Activated CD4-positive, alpha-beta memory T cell treated with anti-CD3 and anti-CD28 coated beads for 36 hours (primary cell): ENCODE measurements at regions not wholly inside any gene's neighbourhood (a gene's known extent, or its start where the extent isn't known, plus 50 kb on each side); places are given as distances from the start of the nearest gene placed in this dataset.

Source experiments
- CTCF ChIA-PET: fragments of 350-600 bp; sonication (Branson Sonifier 250); formaldehyde crosslinking; loops from one replicate; lab custom pipeline; 2021; ENCODE audit warnings: antibody characterized with exemption, inconsistent platforms; lab: Charles Lee
- POLR2A ChIA-PET: fragments of 350-600 bp; sonication (Branson Sonifier 250); formaldehyde crosslinking; loops from one replicate; lab custom pipeline; 2021; ENCODE audit warnings: antibody characterized with exemption; lab: Charles Lee
- DNase-seq: peaks from one replicate; pipeline ENCODE4 v3.0.0-alpha.2; 2020
- H3K27ac Mint-ChIP-seq: one replicate; pipeline ENCODE4 v1.8.0; 2021; ENCODE audit warnings: mixed read lengths
- H3K27me3 Mint-ChIP-seq: one replicate; pipeline ENCODE4 v1.8.0; 2021; ENCODE audit warnings: mixed read lengths
- H3K36me3 Mint-ChIP-seq: one replicate; pipeline ENCODE4 v1.8.0; 2021; ENCODE audit warnings: mixed read lengths
- H3K4me1 Mint-ChIP-seq: one replicate; pipeline ENCODE4 v1.8.0; 2021; ENCODE audit warnings: low read depth, mixed read lengths
- H3K4me3 Mint-ChIP-seq: one replicate; pipeline ENCODE4 v1.8.0; 2021; ENCODE audit warnings: mild to moderate bottlenecking, mixed read lengths
- H3K9me3 Mint-ChIP-seq: one replicate; pipeline ENCODE4 v1.8.0; 2021; ENCODE audit warnings: mixed read lengths
- intact Hi-C: fragments of 100-400 bp; cut with micrococcal nuclease; formaldehyde crosslinking; loops from one replicate; pipeline ENCODE4 v1.15.1; 2023

DNA sequence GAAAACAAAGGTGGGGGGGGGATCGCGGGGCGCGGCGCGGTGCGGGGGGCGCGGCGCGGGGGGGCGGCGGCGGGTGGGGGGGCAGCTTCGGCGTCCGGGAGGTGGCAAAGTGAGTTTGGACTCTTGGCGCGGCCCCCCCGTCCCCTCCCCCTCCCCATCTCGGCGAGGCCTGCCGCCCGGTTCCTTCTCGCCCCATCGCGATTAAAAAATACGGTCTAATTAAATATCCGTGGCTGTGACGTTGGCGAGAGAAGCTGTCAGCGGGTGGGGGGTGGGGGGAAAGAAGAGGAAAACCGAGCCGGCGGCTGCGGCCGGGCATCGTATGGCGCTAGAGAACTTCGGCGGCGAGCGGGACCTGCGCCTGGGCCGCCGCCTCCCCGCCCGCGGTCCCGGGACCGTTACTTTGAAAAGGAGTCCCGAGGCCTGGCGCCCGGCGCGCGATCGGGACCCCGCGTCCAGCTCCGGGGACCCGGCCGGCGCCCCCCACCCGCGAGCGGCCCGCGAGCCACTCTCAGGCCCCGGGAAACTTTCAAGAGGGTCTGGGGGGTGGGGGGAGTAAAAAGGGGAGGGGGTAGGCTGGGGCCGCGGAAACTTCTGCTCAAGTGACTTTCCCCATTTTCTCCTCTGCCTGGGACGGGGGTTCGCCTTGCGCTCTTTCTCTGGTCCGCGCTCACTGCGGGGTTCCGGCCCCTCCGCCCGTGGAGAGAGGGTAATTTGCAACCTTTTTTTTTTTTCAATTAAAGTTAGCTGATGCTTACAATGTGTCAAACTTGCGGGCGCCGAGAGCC, 146.3 kb upstream of the ZNF536 start:
- POLR2A ChIA-PET = interaction anchor here (0.6 kb wide), 1 partner anchor 283 kb away, joined by 4 read pairs; no protein-coding TSS in a partner anchor

DNA sequence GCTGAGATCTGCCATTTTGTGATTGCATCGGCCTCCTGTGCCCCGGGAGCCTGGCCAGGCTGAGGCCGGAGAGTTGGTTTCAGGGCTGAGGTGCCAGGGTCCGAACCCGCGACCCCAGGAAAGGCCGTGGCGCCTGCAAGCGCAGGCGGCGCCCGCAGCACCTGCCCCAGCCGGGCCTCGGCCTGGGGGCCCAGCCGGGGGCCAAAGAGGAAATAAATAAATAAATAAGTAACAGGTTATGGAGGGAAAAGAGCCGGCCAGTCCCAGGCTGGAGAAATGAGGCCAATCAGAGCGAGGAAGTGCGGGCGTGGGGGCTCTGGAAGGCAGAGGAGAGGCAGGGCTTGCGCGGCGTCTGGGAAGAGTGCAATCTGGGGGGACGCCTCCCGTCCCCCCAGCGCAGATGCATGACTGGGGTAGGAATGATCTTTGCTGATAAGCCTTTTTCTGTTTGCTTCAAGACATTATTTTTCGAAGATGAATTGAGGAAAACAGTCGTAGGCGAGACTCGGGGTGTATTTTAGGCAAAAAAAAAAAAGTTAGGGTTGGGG, 145.6 kb upstream of the ZNF536 start:
- ChIA-PET CTCF (no interaction called here), POLR2A (no interaction called here)
- intact Hi-C loops = loop anchor here (2.0 to 10.0 kb wide), 2 partner anchors 700 to 1128 kb away; no protein-coding TSS in a partner anchor

More for the DNA sequence above, 146.3 kb upstream of the ZNF536 start:
- Mint-ChIP-seq H3K27ac (no peak overlapping the region), H3K27me3 (peaks cover 67% of the 10 kb centered on the region), H3K9me3 (no peaks in the 10 kb centered on the region), H3K4me1 (peaks cover 20% of the 10 kb centered on the region), H3K4me3 (peak overlapping the region; percentile 57), H3K36me3 (no peaks in the 10 kb centered on the region)
- intact Hi-C loops = loop anchor here (2.0 to 10.0 kb wide), 2 partner anchors 699 to 1129 kb away; no protein-coding TSS in a partner anchor
- CTCF ChIA-PET = no interaction called here
- DNase-seq = no peak

DNA sequence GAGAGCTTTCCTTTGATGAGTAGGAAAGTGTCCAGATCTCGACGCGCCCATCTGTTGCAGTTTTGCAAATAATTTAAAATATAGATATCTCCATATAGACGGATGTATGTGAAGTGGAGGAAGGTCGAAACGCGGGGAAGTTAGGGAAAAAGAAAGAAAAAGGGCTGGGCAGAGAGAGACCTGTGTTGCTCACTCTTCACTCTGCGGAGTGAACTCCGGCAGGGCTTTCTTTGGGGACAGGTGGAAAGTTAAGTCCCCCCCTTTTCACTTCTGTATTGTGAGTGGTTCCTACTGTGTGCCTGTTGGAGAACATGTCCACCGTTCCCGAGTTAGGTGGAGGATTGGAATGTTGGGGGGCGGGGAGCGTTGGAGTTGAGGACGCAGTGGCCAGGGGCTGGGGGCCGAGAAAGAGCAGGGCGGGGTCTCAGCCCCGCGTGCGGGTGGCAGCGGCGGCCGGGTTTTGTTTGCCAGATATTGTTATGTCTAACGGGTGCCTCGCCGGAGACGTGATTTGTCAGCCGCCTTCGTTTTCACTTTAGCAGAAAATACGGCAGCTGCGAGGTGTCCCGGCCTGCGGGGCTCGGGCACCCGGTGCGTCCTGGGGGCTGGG, 145.1 kb upstream of the ZNF536 start:
- H3K4me1 Mint-ChIP-seq = peaks cover 20% of the 10 kb centered on the region
- no peak for DNase-seq
- H3K9me3 Mint-ChIP-seq = no peaks in the 10 kb centered on the region
- intact Hi-C loops = loop anchor here (2.0 to 10.0 kb wide), 2 partner anchors 700 to 1128 kb away; no protein-coding TSS in a partner anchor
- no peaks in the 10 kb centered on the region for H3K36me3 Mint-ChIP-seq
- CTCF ChIA-PET = no interaction called here
- H3K27ac Mint-ChIP-seq = no peak overlapping the region
- peak overlapping the region; percentile 73 for H3K4me3 Mint-ChIP-seq
- POLR2A ChIA-PET = no interaction called here
- H3K27me3 Mint-ChIP-seq = peaks cover 64% of the 10 kb centered on the region

More for the DNA sequence above, 145.6 kb upstream of the ZNF536 start:
- no peak for DNase-seq
- Mint-ChIP-seq H3K4me1 (peaks cover 20% of the 10 kb centered on the region), H3K27me3 (peaks cover 67% of the 10 kb centered on the region), H3K27ac (no peak overlapping the region), H3K36me3 (no peaks in the 10 kb centered on the region), H3K9me3 (no peaks in the 10 kb centered on the region), H3K4me3 (peak overlapping the region; percentile 73)

DNA sequence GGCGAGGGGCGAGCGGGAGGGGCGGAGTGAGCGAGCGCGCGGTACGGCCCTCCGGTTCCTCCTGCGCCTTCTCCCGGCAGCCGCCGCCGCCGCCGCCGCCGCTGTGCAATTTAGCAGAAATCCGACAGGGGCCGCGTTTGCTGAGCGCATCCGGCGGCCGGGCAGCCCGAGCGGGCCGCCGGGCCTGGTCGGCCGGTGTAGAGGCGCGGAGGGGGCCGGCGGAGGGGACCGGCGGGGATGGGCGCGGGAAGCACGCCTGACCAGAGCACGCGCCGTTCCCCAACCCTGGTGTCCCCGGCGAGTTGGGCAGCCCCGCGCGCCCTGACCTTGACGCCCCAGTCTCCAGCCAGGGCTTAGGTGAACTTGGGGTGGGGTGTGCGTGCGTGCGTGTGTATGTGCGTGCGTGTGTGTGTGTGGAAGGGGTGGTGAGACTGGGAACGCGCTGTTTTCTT, 144.5 kb upstream of the ZNF536 start:
- H3K4me1 Mint-ChIP-seq = peaks cover 20% of the 10 kb centered on the region
- intact Hi-C loops = loop anchor here (2.0 to 10.0 kb wide), 2 partner anchors 701 to 1127 kb away; no protein-coding TSS in a partner anchor
- no peaks in the 10 kb centered on the region for H3K36me3 Mint-ChIP-seq
- no peak overlapping the region for H3K27ac Mint-ChIP-seq
- ChIA-PET POLR2A (no interaction called here), CTCF (no interaction called here)
- peak; percentile 73 for DNase-seq
- H3K9me3 Mint-ChIP-seq = no peaks in the 10 kb centered on the region
- H3K27me3 Mint-ChIP-seq = peaks cover 64% of the 10 kb centered on the region
- H3K4me3 Mint-ChIP-seq = peak overlapping the region; percentile 73

DNA sequence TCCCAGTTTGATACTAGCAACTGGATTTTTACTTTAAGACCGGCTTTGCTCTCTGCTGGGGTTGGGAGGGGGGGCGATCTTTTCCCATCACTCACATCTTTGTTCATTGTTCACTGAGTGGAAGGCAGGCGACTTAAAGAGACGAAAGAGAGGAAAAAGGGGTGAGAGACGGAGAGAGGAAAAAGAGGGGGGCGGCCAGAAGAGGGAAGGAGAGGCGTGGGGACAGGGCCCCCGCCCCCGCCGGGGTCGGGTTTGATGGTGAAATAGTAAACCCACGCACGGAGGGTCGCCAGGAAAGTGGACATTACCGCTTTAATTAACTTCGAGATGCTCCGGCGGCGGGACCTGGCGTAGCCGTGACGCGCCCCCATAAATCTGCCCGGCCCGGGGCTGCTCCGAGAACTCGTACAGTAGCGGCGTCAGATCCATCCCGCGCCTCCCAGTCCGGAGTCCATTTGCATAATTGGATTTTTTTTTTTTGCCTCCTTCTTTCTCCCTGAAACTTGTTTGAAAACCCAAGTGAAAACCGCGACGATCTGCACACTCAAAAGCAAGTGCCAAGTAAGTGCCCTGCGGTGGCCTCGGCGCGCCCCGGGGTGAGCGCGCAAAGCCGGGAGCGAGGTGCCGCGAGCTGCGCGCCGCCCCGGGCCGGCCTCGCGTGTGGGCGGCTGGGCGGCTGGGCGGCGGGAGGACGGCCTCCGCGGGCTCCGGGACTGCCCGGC, 143.9 kb upstream of the ZNF536 start:
- Mint-ChIP-seq H3K27ac (no peak overlapping the region), H3K36me3 (no peaks in the 10 kb centered on the region), H3K27me3 (peaks cover 62% of the 10 kb centered on the region), H3K4me1 (peaks cover 18% of the 10 kb centered on the region), H3K4me3 (peak overlapping the region; percentile 24), H3K9me3 (no peaks in the 10 kb centered on the region)
- intact Hi-C loops = loop anchor here (10.0 kb wide), 1 partner anchor 1127 kb away; no protein-coding TSS in a partner anchor
- DNase-seq = no peak
- ChIA-PET CTCF (no interaction called here), POLR2A (no interaction called here)

DNA sequence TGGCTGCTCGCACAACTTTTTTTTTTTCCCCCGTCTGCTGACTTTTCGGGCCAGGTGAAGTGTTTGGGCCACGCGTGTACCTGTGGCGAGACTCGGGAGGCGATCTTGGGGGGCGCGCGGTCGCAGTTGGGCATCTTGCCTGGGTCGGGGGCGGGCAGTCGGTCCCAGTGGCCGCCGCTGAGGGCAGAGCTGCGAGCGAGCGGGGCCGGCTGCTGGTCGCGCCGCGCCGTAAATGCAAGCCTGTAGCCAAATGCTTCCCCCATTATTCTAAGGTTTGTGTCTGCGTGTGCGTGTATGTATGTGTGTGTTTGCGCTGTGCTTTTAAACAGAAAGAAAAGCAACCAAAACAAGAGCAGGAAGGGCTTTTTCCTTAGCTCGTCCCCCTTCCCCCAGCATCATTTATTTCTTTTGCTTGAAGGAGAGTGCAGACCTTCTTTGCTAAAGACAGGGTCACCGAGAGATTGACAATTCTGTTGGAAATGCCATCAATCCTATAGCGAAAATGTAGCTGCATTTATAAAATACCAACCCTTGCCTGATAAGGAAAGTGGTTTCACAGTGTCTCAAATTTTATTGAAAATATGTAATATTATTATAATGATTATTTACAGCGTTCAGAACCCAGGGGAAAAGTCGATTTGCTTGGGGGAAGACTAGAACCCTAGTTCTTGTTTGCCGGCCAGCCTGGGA, 143.2 kb upstream of the ZNF536 start:
- Mint-ChIP-seq H3K36me3 (no peaks in the 10 kb centered on the region), H3K27me3 (peaks cover 57% of the 10 kb centered on the region), H3K4me3 (no peak overlapping the region), H3K27ac (no peak overlapping the region), H3K9me3 (no peaks in the 10 kb centered on the region), H3K4me1 (peaks cover 18% of the 10 kb centered on the region)
- intact Hi-C loops = loop anchor here (10.0 kb wide), 1 partner anchor 1126 kb away; no protein-coding TSS in a partner anchor
- no peak for DNase-seq
- CTCF ChIA-PET = interaction anchor here (0.6 kb wide), 1 partner anchor 172 kb away, joined by 3 read pairs; no protein-coding TSS in a partner anchor
- POLR2A ChIA-PET = no interaction called here

DNA sequence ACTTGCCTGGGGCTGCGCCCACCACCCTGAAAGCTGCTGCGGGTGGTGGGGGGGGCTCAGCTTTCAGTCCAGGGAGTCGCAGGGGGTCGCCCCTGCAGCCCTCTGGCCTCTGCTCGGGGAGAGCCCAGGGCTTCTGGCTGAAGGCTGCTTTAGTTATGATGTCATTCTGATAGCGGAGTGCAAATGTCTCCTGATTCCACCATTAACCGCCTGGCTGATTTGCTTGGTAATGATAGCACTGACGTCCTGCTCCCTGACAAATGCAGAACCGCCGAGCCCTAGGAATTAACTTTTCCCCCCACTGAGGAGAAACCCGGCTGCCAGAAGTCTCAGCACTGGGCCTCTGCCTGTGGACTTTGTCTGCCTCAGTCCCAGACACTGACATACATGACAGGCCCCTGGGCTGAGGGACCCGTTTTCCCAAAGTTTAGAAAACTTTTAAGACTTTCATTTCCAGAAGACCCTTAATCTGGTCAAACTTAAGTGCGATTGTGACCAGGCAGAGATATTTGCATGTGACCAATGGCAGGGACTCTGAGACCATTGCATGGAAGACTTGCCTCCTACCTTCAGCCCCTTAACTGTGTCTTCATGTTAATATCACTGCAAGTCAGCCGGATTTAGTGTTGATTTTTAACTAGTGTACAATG, 142.5 kb upstream of the ZNF536 start:
- ChIA-PET POLR2A (no interaction called here), CTCF (interaction anchor here (0.6 kb wide), 1 partner anchor 171 kb away, joined by 3 read pairs; no protein-coding TSS in a partner anchor)
- H3K36me3 Mint-ChIP-seq = no peaks in the 10 kb centered on the region
- intact Hi-C loops = loop anchor here (10.0 kb wide), 1 partner anchor 1125 kb away; no protein-coding TSS in a partner anchor
- H3K27me3 Mint-ChIP-seq = peaks cover 50% of the 10 kb centered on the region
- no peak overlapping the region for H3K4me3 Mint-ChIP-seq
- DNase-seq = no peak
- peaks cover 18% of the 10 kb centered on the region for H3K4me1 Mint-ChIP-seq
- H3K27ac Mint-ChIP-seq = no peak overlapping the region
- H3K9me3 Mint-ChIP-seq = no peaks in the 10 kb centered on the region

DNA sequence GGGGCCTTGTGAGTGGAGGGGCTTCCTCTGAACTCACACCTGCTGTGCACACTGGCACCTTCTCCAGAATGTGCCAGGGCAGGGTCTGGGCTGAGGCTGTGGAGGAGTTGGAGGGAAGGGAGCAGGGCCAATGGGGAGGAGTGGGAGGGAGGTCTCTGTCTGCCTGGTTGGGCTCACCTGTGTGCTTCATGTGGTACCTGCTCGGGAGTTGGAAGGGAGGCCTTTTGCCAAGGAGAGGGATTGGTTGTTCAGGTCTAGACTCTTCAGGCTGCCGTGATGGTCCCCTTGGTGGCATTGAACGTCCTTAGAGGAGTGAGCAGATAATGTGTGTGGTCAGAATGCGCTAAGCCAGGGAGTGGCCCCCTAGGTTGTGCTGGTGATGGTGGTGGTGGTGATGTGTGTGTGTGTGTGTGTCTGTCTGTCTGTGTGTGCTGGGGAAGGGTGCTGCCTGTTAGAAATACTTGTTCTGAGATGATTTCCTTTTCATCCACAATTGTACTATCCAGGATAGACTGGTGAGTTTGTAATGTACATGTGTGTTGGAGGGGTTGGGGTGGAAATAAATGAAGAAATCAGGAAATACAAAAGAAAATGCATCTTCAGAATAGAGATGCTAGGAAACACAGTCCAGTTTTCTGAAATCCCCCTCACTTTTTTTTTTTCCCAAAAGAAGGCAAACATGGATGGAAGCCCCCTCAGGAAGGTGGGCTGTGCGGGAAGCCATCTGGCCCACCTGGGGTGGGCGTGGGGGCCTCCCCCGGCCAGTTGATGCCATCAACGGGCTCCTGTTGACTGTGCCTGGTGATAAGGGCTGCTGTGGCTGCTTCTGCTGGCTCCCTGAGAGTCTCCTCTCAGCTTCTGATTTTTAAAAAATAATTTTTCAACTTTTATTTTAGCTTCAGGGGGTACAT, 140.5 kb upstream of the ZNF536 start:
- POLR2A ChIA-PET = no interaction called here
- Mint-ChIP-seq H3K36me3 (no peaks in the 10 kb centered on the region), H3K4me3 (no peak overlapping the region), H3K27ac (no peak overlapping the region), H3K9me3 (no peaks in the 10 kb centered on the region), H3K4me1 (peaks cover 6% of the 10 kb centered on the region), H3K27me3 (peaks cover 43% of the 10 kb centered on the region)
- DNase-seq = no peak
- CTCF ChIA-PET = no interaction called here
- intact Hi-C loops = no loop called here

DNA sequence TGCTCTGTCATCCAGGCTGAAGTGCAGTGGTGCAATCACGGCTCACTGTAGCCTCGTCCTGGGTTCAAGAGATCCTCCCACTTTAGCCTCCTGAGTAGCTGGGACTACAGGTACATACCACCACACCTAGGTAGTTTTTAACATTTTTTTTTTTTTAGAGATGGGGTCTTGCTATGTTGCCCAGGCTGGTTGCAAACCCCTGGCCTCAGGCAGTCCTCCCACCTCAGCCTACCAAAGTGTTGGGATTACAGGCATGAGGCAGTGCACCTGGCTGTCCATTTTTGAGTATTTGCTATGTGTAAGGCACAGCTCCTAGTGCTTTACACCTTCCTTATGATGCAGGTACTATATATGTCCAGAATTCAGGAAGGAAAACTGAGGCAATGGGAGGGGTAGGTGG, 138.8 kb upstream of the ZNF536 start:
- H3K36me3 Mint-ChIP-seq = no peaks in the 10 kb centered on the region
- no peak for DNase-seq
- peaks cover 40% of the 10 kb centered on the region for H3K27me3 Mint-ChIP-seq
- no peaks in the 10 kb centered on the region for H3K4me1 Mint-ChIP-seq
- H3K9me3 Mint-ChIP-seq = no peaks in the 10 kb centered on the region
- ChIA-PET CTCF (no interaction called here), POLR2A (no interaction called here)
- no peak overlapping the region for H3K27ac Mint-ChIP-seq
- intact Hi-C loops = no loop called here
- H3K4me3 Mint-ChIP-seq = no peak overlapping the region

DNA sequence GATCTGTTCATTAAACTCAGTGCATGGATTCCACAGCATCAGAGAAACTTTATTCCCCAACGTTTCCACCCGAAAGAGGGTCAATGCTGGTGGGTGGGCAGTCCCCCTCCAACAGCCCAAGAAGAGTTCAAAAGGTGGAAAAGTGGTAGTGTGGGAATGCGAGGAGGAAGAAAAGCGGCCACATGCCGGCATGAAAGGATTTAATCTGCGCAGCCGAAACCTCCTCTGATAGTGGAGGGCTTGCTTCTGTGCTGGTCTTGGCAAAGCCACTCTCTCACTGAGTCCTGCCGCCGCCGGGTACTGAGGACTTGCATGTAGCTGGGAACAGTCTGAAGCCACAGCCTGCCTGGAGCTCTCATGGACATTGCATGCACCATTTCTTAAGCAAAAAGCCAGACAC, 136.2 kb upstream of the ZNF536 start:
- CTCF ChIA-PET = interaction anchor here (0.5 kb wide), 1 partner anchor 29 kb away, joined by 4 read pairs; no protein-coding TSS in a partner anchor
- Mint-ChIP-seq H3K4me3 (no peak overlapping the region), H3K27me3 (peaks cover 26% of the 10 kb centered on the region), H3K36me3 (no peaks in the 10 kb centered on the region), H3K9me3 (no peaks in the 10 kb centered on the region), H3K4me1 (no peaks in the 10 kb centered on the region), H3K27ac (no peak overlapping the region)
- intact Hi-C loops = no loop called here
- POLR2A ChIA-PET = no interaction called here
- DNase-seq = no peak
